Left lung (tissue), 4 donors: ENCODE measurements at regions not wholly inside any gene's neighbourhood (a gene's known extent, or its start where the extent isn't known, plus 50 kb on each side); places are given as distances from the start of the nearest gene placed in this dataset.
"Not testable (repeated sequence)": the region's sequence is repeated elsewhere in the genome, so short reads cannot be mapped to it uniquely, and the experiment has no call there.

ENCODE experiments used
- ATAC-seq: fragments of 200-7000 bp; cut with Tn5 transposase; one replicate; pipeline ENCODE4 v1.9.1; 2020; ENCODE audit warnings: moderate library complexity
- DNase-seq, 4 donors: peaks; one replicate each; pipeline ENCODE4 v3.0.0-alpha.2; 2013 to 2020
- H3K27ac ChIP-seq, 2 donors: fragments of 200-600 bp; sonication (generic) in 1 of 2; one replicate each; pipeline versions ENCODE4 v1.5.0 to v1.8.0; 2020 to 2021
- H3K27me3 ChIP-seq, 2 donors: fragments of 200-600 bp; sonication (generic) in 1 of 2; one replicate each; pipeline versions ENCODE4 v1.5.0 to v1.8.0; 2020 to 2021
- H3K36me3 ChIP-seq, 2 donors: fragments of 200-600 bp; sonication (generic) in 1 of 2; one replicate each; pipeline versions ENCODE4 v1.5.0 to v1.8.0; 2020 to 2021
- H3K4me1 ChIP-seq, 2 donors: fragments of 200-600 bp; one replicate each; pipeline ENCODE4 v1.8.0; 2021
- H3K4me3 ChIP-seq, 2 donors: fragments of 200-600 bp; sonication (generic) in 1 of 2; one replicate each; pipeline versions ENCODE4 v1.5.0 to v1.8.0; 2020 to 2021; ENCODE audit warnings: mild to moderate bottlenecking in 1 of 2
- H3K9me3 ChIP-seq, 2 donors: fragments of 200-600 bp; sonication (generic) in 1 of 2; one replicate each; pipeline versions ENCODE4 v1.5.0 to v1.8.0; 2020 to 2021
- intact Hi-C, 2 donors: fragments of 100-400 bp; cut with DNase I; formaldehyde crosslinking; loops; one replicate each; pipeline versions ENCODE4 v1.11.2 to v1.14.2; 2022
- TF ChIP-seq, protein P1 (sequence below), 2 donors: fragments of 200-600 bp; sonication (generic) in 1 of 2; IDR thresholded peaks; one replicate each; pipeline versions ENCODE4 v1.5.0 to v1.8.0; 2021; ENCODE audit warnings: antibody characterized with exemption in 2 of 2
- donor health status: DM: no; HTN: yes; CAD: no.
- donor health status: DM: no; HTN: no; CAD: no.

- Histone ChIP-seq H3K36me3 (no peaks in the 10 kb centered on the region), H3K4me3 (no peak overlapping the region), H3K27me3 (no peaks in the 10 kb centered on the region), H3K4me1 (peaks cover 0 to 4% of the 10 kb centered on the region in 2 donors), H3K9me3 (no peaks in the 10 kb centered on the region), H3K27ac (peak overlapping the region in 1 of 2 donors; percentile 10)
- DNase-seq (peak in 1 of 4 donors; percentile 5), ATAC-seq (peak; percentile 75)
- intact Hi-C loops: no loop called here
- TF ChIP-seq, protein P1, sequence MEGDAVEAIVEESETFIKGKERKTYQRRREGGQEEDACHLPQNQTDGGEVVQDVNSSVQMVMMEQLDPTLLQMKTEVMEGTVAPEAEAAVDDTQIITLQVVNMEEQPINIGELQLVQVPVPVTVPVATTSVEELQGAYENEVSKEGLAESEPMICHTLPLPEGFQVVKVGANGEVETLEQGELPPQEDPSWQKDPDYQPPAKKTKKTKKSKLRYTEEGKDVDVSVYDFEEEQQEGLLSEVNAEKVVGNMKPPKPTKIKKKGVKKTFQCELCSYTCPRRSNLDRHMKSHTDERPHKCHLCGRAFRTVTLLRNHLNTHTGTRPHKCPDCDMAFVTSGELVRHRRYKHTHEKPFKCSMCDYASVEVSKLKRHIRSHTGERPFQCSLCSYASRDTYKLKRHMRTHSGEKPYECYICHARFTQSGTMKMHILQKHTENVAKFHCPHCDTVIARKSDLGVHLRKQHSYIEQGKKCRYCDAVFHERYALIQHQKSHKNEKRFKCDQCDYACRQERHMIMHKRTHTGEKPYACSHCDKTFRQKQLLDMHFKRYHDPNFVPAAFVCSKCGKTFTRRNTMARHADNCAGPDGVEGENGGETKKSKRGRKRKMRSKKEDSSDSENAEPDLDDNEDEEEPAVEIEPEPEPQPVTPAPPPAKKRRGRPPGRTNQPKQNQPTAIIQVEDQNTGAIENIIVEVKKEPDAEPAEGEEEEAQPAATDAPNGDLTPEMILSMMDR (IDR thresholded peaks at IDR 0.05): no peak
Measured at GRCh38 chr12:95358111-95359083, 115.6 kb upstream of the METAP2 start.

DNA sequence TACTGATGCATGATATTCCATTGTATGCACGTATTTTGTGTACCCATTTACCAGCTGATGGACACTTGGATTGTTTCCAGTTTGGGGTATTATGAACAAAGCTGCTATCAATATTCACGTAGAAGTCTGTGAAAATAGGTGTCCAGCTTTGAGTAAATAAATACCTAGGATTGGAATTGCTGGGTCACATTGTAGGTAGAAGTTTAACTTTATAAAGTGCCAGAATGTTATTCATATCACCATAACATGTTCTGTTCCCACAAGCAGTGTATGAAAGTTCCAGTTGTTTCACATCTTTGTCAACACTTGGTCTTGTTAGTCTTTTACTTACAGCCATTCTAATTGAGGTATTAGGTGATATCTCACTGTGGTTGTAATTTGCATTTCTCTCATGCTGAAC is 108.0 kb upstream of the METAP2 start:
- DNase-seq (no peak), ATAC-seq (no peak)
- H3K4me1 ChIP-seq: no peaks in the 10 kb centered on the region
- H3K36me3 ChIP-seq: no peaks in the 10 kb centered on the region
- no peaks in the 10 kb centered on the region for H3K27me3 ChIP-seq
- no peaks in the 10 kb centered on the region for H3K9me3 ChIP-seq
- intact Hi-C loops: no loop called here
- TF ChIP-seq, protein P1 (IDR thresholded peaks at IDR 0.05): no peak
- no peak overlapping the region for H3K27ac ChIP-seq
- H3K4me3 ChIP-seq: no peak overlapping the region

DNA sequence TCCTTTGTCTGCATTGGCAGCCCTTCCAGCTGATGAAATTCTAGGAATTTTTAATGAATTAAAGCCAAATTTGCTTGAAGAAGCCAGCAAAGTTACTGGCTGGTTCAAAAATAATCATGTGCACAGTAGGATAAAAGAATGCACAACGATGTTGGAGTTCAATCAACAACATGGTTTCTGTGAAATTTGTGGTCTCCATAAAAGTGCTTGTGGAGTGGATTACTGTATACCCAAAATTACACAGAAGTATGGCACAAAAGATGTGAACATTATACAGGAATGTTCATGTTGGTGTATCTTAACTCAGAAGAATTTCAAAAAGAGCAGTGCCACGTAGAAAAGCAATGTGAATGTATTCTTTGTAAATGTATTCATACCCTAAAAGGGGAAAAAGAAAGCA is 105.0 kb upstream of the METAP2 start:
- H3K4me3 ChIP-seq: no peak overlapping the region
- H3K27ac ChIP-seq: no peak overlapping the region
- DNase-seq: no peak
- H3K4me1 ChIP-seq: no peaks in the 10 kb centered on the region
- intact Hi-C loops: no loop called here
- H3K27me3 ChIP-seq: no peaks in the 10 kb centered on the region
- H3K9me3 ChIP-seq: no peaks in the 10 kb centered on the region
- no peaks in the 10 kb centered on the region for H3K36me3 ChIP-seq
- TF ChIP-seq, protein P1 (IDR thresholded peaks at IDR 0.05): no peak
- no peak for ATAC-seq

GRCh38 chr12:95371571-95371970 is 102.4 kb upstream of the METAP2 start:
- no peak for DNase-seq
- no peak for ATAC-seq
- TF ChIP-seq, protein P1 (IDR thresholded peaks at IDR 0.05): no peak
- intact Hi-C loops: no loop called here
- no peaks in the 10 kb centered on the region for H3K4me1 ChIP-seq
- no peak overlapping the region for H3K4me3 ChIP-seq
- no peaks in the 10 kb centered on the region for H3K36me3 ChIP-seq
- H3K27me3 ChIP-seq: no peaks in the 10 kb centered on the region
- no peak overlapping the region for H3K27ac ChIP-seq
- H3K9me3 ChIP-seq: no peaks in the 10 kb centered on the region

GRCh38 chr12:95379481-95379880 is 94.5 kb upstream of the METAP2 start:
- H3K36me3 ChIP-seq, intact Hi-C loops, H3K9me3 ChIP-seq, DNase-seq, ATAC-seq, H3K27ac ChIP-seq, H3K4me1 ChIP-seq, H3K4me3 ChIP-seq, H3K27me3 ChIP-seq: not testable (repeated sequence)

DNA sequence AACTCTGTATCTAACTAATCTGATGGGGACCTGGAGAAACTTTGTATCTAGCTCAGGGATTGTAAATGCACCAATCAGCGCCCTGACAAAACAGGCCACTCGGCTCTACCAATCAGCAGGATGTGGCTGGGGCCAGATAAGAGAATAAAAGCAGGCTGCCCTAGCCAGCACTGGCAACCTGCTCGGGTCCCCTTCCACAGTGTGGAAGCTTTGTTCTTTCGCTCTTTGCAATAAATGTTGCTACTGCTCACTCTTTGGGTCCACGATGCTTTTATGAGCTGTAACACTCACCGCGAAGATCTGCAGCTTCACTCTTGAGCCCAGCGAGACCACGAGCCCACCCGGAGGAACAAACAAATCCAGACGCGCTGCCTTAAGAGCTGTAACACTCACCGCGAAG is 93.6 kb upstream of the METAP2 start:
- ATAC-seq, H3K27me3 ChIP-seq, intact Hi-C loops, H3K4me1 ChIP-seq, DNase-seq, H3K9me3 ChIP-seq, H3K27ac ChIP-seq, H3K4me3 ChIP-seq, H3K36me3 ChIP-seq: not testable (repeated sequence)
